HG03558 (cell line): ENCODE measurements at regions not wholly inside any gene's neighbourhood (a gene's known extent, or its start where the extent isn't known, plus 50 kb on each side); places are given as distances from the start of the nearest gene placed in this dataset.

ENCODE experiments used
- ATAC-seq: cut with Tn5 transposase; IDR thresholded peaks from one replicate; pipeline ENCODE4 v1.9.1; 2021; ENCODE audit warnings: moderate number of reproducible peaks; ENCODE audit not compliant: unreplicated experiment; ENCODE audit errors: extremely low read depth

DNA sequence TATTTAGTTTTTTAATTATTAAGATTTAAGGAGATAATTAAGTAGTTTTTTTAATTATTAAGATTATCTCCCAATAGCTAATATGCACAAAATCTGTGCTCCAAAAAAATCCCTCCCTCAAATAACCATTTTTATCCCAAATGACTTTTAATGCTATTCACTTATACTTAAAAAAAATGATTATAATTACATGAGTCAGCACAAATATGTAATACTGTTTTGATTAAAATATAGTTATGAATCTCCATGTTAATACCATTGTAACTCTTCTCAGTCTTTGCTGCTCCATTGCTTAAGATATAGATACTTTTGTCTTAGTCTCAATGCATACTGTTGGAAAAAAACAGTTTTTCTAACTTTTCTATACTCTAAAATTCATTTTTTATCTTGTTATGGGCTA, 1121.1 kb upstream of the ADGRL3 start:
- ATAC-seq: no peak

- ATAC-seq: no peak
These were observed 1118.3 kb upstream of the ADGRL3 start for GRCh38 chr4:60081839-60082238.

GRCh38 chr4:60088807-60089486, 1111.2 kb upstream of the ADGRL3 start:
- ATAC-seq: no peak

DNA sequence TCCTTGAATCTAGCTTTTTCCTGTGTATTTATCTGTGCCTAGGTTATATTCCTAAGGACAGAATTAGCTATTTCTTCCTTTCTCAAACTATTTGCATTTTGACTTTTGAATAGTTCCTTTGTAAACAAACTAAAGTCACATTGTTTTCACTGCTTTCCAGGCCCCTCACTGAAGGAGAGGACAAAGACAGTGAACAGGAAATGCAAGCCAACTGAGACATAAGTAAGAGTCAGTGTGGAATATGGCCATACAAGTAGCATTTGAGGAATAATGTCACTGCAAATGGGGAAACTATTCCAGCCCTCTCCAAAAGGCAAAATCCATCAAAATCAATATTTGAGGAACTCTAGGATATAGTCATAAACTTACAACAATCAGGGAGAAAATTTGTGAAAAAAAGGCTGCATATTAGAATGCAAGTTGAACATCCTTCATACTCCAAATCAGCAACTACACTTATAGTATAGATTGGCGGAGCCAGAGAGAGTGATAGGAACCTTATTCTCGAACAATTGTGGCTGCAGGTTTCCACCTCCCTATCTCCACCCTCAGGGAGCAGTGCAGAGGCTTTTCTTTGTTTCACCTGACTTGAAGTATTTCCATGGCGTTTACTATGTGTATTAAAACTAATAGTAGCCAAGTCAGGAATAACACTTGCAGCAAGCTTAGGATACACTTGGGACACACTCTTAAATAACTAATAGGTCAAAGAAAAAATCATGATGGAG, 1110.4 kb upstream of the ADGRL3 start:
- no peak for ATAC-seq

GRCh38 chr4:60096676-60097075, 1103.5 kb upstream of the ADGRL3 start:
- no peak for ATAC-seq

- ATAC-seq: no peak
These were observed 1083.5 kb upstream of the ADGRL3 start for GRCh38 chr4:60116592-60116991.

- ATAC-seq: no peak
These were observed 1082.3 kb upstream of the ADGRL3 start for GRCh38 chr4:60117726-60118323.

DNA sequence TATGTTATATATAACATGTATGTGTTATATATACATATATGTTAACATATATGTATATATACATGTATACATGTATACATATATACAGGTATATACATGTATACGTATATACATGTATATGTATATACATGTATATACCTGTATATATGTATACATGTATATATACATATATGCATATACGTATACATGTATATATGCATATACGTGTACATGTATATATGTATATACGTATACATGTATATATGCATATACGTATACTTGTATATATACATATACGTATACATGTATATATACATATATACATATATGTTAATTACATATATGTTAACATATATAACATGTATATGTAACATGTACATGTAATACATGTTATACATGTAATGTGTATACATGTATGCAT, 1077.3 kb upstream of the ADGRL3 start:
- no peak for ATAC-seq

GRCh38 chr4:60128888-60129287, 1071.2 kb upstream of the ADGRL3 start:
- no peak for ATAC-seq

- ATAC-seq: no peak
These were observed 1070.4 kb upstream of the ADGRL3 start for GRCh38 chr4:60129740-60130139.

GRCh38 chr4:60133375-60133774, 1066.8 kb upstream of the ADGRL3 start:
- no peak for ATAC-seq

DNA sequence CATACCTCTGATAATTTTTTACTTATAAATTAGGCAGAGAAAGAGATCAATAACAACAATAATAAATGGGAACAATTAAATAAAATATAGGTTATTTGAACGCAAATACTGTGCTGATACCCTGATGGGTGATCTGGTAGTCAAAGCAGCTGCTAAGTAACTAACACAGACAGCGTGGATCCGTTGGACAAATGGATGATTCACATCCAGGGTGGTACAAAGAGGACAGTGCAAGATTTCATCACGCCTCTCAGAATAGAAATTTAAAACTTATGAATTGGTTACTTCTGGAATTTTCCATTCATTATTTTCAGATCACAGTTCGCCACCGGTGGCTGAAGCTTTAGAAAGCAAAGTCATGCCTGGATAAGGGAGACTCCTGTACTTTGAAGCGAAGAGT, 1066.0 kb upstream of the ADGRL3 start:
- no peak for ATAC-seq

DNA sequence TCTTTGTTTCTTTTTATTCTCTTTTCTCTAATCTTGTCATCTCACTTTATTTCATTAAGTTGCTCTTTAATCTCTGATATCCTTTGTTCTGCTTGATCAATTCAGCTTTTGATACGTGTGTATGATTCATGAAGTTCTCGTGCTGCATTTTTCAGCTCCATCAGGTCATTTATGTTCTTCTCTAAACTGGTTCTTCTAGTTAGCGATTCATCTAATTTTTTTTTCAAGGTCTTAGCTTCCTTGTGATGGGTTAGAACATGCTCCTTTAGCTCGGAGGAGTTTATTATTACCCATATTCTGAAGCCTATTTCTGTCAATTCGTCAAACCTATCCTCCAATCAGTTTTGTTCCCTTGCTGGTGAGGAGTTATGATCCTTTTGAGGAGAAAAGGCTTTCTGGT, 1045.0 kb upstream of the ADGRL3 start:
- ATAC-seq: no peak

DNA sequence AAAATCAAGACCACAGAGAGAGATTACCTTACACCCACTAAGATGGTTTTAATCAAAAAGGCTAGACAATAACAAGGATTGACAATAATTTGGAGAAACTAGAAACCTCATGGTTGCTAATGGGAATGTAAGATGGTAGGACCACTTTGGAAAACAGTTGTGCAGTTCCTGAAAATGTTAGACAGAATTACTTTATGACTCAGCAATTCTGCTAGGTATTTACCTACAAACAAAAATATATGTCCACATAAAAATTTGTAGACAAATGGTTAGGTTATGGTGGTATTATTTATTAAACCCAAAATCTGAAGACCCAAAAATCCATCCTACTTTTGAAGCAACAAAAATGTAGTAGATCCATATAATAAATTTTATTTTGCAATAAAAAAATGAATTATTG, 1027.0 kb upstream of the ADGRL3 start:
- no peak for ATAC-seq

DNA sequence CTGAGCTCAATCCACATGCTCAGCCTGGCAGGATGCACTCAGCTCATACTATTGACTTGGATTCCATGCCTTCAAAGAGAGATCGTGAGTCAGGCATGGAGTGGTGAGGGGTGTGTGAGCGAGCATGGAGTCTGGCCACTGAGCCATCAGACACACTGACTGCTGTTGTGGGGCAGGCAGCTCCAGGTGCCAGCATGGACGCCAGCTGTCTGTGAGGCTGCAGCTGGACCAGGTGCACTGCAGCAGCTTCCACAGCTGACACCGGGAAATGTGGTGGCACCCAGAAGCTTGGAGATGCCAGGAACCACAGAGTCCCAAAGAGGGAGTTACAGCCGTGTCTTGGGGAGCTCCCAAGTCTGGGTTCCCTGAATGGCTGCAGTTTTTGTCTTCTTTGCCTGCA, 1026.4 kb upstream of the ADGRL3 start:
- ATAC-seq: no peak

- no peak for ATAC-seq
These were observed 1024.9 kb upstream of the ADGRL3 start for GRCh38 chr4:60175241-60175640.

GRCh38 chr4:60187428-60187827, 1012.7 kb upstream of the ADGRL3 start:
- no peak for ATAC-seq

- ATAC-seq: no peak
These were observed 1010.8 kb upstream of the ADGRL3 start for GRCh38 chr4:60189286-60189685.

DNA sequence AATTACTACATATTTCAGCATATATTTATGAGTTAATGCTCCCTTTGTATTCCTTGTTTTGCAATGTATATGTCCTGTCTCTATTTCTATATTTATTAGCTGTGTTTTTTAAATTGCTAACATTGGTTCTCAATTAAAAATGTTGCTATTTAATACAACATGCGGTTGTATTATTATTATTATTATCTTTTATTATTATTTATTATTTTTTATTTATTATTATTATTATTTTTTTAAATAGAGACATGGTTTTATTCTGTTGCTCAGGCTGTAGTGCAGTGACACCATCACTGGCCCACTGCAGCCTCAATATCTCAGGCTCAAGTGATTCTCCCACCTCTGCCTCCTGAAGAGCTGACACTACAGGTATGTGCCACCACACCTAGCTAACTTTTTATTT, 1005.9 kb upstream of the ADGRL3 start:
- ATAC-seq: no peak

DNA sequence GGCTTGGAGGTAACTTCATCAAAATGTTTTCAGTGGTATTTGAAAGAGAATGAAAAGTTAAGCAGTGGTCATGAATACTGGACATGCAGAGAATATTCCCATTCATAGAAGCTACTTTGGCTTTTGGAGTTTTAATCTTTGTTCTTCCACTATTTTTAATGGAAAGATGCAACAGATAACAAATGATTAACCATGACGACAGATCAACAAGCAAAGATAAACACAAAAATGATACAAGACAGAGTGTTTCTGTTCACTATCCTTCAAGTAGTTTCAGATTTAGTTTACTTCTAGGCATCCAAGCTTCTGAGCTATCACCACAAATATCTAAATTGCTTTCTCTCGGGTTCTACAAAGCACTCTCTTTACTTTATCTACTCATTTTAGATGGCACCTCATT, 1004.9 kb upstream of the ADGRL3 start:
- ATAC-seq: no peak

DNA sequence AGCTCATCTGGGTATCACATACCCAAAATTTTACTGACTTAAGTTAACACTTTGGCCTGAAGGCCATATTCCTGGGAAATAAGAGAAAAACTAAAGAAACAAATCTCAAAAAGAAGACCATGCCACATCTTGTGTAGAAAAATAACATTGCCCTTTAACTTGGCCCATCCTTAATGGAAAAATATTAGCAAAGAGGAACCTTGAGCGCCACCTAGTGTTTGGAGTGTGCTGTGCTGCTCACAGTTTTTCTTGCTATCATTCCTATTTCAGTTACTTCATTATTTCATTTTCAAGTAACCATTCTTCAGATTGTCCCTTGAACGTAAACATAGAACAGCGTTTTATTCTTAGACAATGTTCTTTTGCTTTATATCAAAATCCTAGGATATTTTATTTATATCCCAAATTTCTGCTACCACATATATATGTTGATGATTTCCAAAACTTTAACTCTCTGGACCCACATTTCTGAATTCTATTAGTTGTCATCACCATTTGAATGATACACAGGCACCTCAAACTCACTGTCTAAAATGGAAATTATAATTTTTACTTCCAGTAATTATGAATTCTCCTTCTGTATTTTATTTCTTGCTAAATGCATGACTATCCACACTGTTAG, 999.0 kb upstream of the ADGRL3 start:
- peak; percentile 54 for ATAC-seq
